Caco-2 (cell line): ENCODE measurements at regions not wholly inside any gene's neighbourhood (a gene's known extent, or its start where the extent isn't known, plus 50 kb on each side); places are given as distances from the start of the nearest gene placed in this dataset.

Experiments
- BruUV-seq: library from RNA; stranded (reverse); fragments of 400-500 nt; replicated peaks from 2 replicates; lab custom pipeline; 2021; lab: Mats Ljungman, UMichigan
- CTCF ChIA-PET: fragments of 300-600 bp; sonication (Branson Sonifier 250); formaldehyde crosslinking; loops from one replicate; lab custom pipeline; 2022; ENCODE audit warnings: antibody characterized with exemption; lab: Charles Lee
- POLR2A ChIA-PET: fragments of 300-600 bp; sonication (Branson Sonifier 250); formaldehyde crosslinking; loops from one replicate; lab custom pipeline; 2022; ENCODE audit warnings: antibody characterized with exemption; lab: Charles Lee
- DNase-seq, 2 experiments: peaks; one replicate each; pipeline versions ENCODE4 v3.0.0 to v3.0.0-alpha.2; 2020 to 2022
- H3K27me3 ChIP-seq: replicated peaks from 2 replicates; pipeline ENCODE4 v1.6.0; 2011; ENCODE audit warnings: low read length; ENCODE audit not compliant: control insufficient read depth, insufficient read depth
- H3K36me3 ChIP-seq: 2 replicates; pipeline ENCODE4 v1.5.1; 2011; ENCODE audit warnings: low read length; ENCODE audit not compliant: control insufficient read depth, insufficient read depth
- H3K4me1 ChIP-seq: fragments of 250-450 bp; sonication (Bioruptor Pico); 2 replicates; pipeline ENCODE4 v1.5.1; 2020; ENCODE audit warnings: mild to moderate bottlenecking
- H3K4me3 ChIP-seq: 2 replicates; pipeline ENCODE4 v1.5.1; 2011; ENCODE audit warnings: low read depth, mild to moderate bottlenecking, control low read depth, low read length
- H3K9me3 ChIP-seq: fragments of 250-450 bp; sonication (Bioruptor Pico); 2 replicates; pipeline ENCODE4 v1.5.1; 2020; ENCODE audit warnings: mild to moderate bottlenecking, moderate library complexity
- H3K27ac Mint-ChIP-seq: one replicate; pipeline ENCODE4 v1.8.0; 2022; ENCODE audit warnings: mixed read lengths; ENCODE audit not compliant: unreplicated experiment
- H3K27me3 Mint-ChIP-seq: one replicate; pipeline ENCODE4 v1.8.0; 2022; ENCODE audit warnings: mixed read lengths; ENCODE audit not compliant: insufficient read depth, unreplicated experiment
- H3K36me3 Mint-ChIP-seq: one replicate; pipeline ENCODE4 v1.8.0; 2022; ENCODE audit warnings: mild to moderate bottlenecking, mixed read lengths; ENCODE audit not compliant: insufficient read depth, unreplicated experiment
- H3K4me1 Mint-ChIP-seq: one replicate; pipeline ENCODE4 v1.8.0; 2022; ENCODE audit warnings: low read depth, mixed read lengths; ENCODE audit not compliant: unreplicated experiment
- H3K4me3 Mint-ChIP-seq: one replicate; pipeline ENCODE4 v1.8.0; 2022; ENCODE audit warnings: mild to moderate bottlenecking, moderate library complexity, mixed read lengths; ENCODE audit not compliant: unreplicated experiment
- H3K9me3 Mint-ChIP-seq: one replicate; pipeline ENCODE4 v1.8.0; 2022; ENCODE audit warnings: mixed read lengths; ENCODE audit not compliant: unreplicated experiment
- CTCF ChIP-seq, 2 experiments: fragments of 200-600 bp in 1 of 2; IDR thresholded peaks; 1 replicate in 1 of 2; 2 replicates in 1 of 2; pipeline versions ENCODE4 v1.5.1 to v1.8.0; 2011 to 2022; ENCODE audit warnings: antibody characterized with exemption in 1 of 2, control low read depth in 1 of 2, inconsistent platforms in 1 of 2, low read depth in 1 of 2, low read length in 1 of 2, mild to moderate bottlenecking in 1 of 2, moderate library complexity in 1 of 2; ENCODE audit not compliant: insufficient read depth in 1 of 2, severe bottlenecking in 1 of 2, unreplicated experiment in 1 of 2
- intact Hi-C: fragments of 100-400 bp; cut with micrococcal nuclease; formaldehyde crosslinking; loops from one replicate; pipeline ENCODE4 v1.10.0; 2022; ENCODE audit not compliant: unreplicated experiment

- intact Hi-C loops: loop anchor here (2.0 kb wide), 1 partner anchor 19 kb away; no protein-coding TSS in a partner anchor
- Mint-ChIP-seq H3K27me3 (no peaks in the 10 kb centered on the region), H3K9me3 (peaks cover 28% of the 10 kb centered on the region), H3K4me1 (peaks cover 60% of the 10 kb centered on the region), H3K36me3 (peaks cover 11% of the 10 kb centered on the region), H3K4me3 (peak overlapping the region; percentile 23), H3K27ac (peak overlapping the region; percentile 83)
- DNase-seq: no peak
- ChIA-PET CTCF (interaction anchor here (0.7 kb wide), 1 partner anchor 10 kb away, joined by 3 read pairs; no protein-coding TSS in a partner anchor), POLR2A (interaction anchor here (1.0 kb wide), 1 partner anchor 8 kb away, joined by 5 read pairs; no protein-coding TSS in a partner anchor)
- TF ChIP-seq CTCF (IDR thresholded peaks at IDR 0.05; ENCODE audit: insufficient read depth in 1 of 2, low read depth in 1 of 2, low read length in 1 of 2, severe bottlenecking in 1 of 2, unreplicated experiment in 1 of 2): no peak
- Histone ChIP-seq H3K9me3 (no peaks in the 10 kb centered on the region), H3K36me3 (no peaks in the 10 kb centered on the region), H3K27me3 (no peaks in the 10 kb centered on the region), H3K4me3 (no peak overlapping the region), H3K4me1 (peaks cover 49% of the 10 kb centered on the region)
- no TSS peak for BruUV-seq
These were observed 257.5 kb upstream of the FN1 start for GRCh38 chr2:215693193-215693998.

GRCh38 chr2:215692387-215693079 lies 256.7 kb upstream of the FN1 start:
- Histone ChIP-seq H3K36me3 (no peaks in the 10 kb centered on the region), H3K4me1 (peaks cover 58% of the 10 kb centered on the region), H3K4me3 (no peak overlapping the region), H3K9me3 (no peaks in the 10 kb centered on the region), H3K27me3 (no peaks in the 10 kb centered on the region)
- Mint-ChIP-seq H3K4me3 (peak overlapping the region; percentile 23), H3K27ac (peak overlapping the region; percentile 83), H3K27me3 (no peaks in the 10 kb centered on the region), H3K9me3 (peaks cover 21% of the 10 kb centered on the region), H3K36me3 (peaks cover 5% of the 10 kb centered on the region), H3K4me1 (peaks cover 62% of the 10 kb centered on the region)
- intact Hi-C loops: loop anchor here (1.0 to 2.0 kb wide), 2 partner anchors 8 to 20 kb away; no protein-coding TSS in a partner anchor
- TF ChIP-seq CTCF (IDR thresholded peaks at IDR 0.05; ENCODE audit: insufficient read depth in 1 of 2, low read depth in 1 of 2, low read length in 1 of 2, severe bottlenecking in 1 of 2, unreplicated experiment in 1 of 2): no peak
- ChIA-PET POLR2A (no interaction called here), CTCF (no interaction called here)
- BruUV-seq: no TSS peak
- no peak for DNase-seq

- Mint-ChIP-seq H3K27ac (peak overlapping the region; percentile 83), H3K27me3 (no peaks in the 10 kb centered on the region), H3K36me3 (no peaks in the 10 kb centered on the region), H3K4me3 (peak overlapping the region; percentile 3), H3K9me3 (peaks cover 10% of the 10 kb centered on the region), H3K4me1 (peaks cover 63% of the 10 kb centered on the region)
- Histone ChIP-seq H3K27me3 (no peaks in the 10 kb centered on the region), H3K36me3 (no peaks in the 10 kb centered on the region), H3K4me1 (peaks cover 70% of the 10 kb centered on the region), H3K4me3 (no peak overlapping the region), H3K9me3 (no peaks in the 10 kb centered on the region)
- ChIA-PET CTCF (no interaction called here), POLR2A (no interaction called here)
- DNase-seq: no peak
- BruUV-seq: no TSS peak
- TF ChIP-seq CTCF (IDR thresholded peaks at IDR 0.05; ENCODE audit: insufficient read depth in 1 of 2, low read depth in 1 of 2, low read length in 1 of 2, severe bottlenecking in 1 of 2, unreplicated experiment in 1 of 2): no peak
- intact Hi-C loops: no loop called here
These were observed 255.5 kb upstream of the FN1 start for GRCh38 chr2:215691346-215691745.
